ENCODE measurements at regions not wholly inside any gene's neighbourhood (a gene's known extent, or its start where the extent isn't known, plus 50 kb on each side); places are given as distances from the start of the nearest gene placed in this dataset.
A peak's percentile ranks its signal among the peaks of the same experiment; 100 is the strongest.
"Not testable (repeated sequence)": the region's sequence is repeated elsewhere in the genome, so short reads cannot be mapped to it uniquely, and the experiment has no call there.

DNA sequence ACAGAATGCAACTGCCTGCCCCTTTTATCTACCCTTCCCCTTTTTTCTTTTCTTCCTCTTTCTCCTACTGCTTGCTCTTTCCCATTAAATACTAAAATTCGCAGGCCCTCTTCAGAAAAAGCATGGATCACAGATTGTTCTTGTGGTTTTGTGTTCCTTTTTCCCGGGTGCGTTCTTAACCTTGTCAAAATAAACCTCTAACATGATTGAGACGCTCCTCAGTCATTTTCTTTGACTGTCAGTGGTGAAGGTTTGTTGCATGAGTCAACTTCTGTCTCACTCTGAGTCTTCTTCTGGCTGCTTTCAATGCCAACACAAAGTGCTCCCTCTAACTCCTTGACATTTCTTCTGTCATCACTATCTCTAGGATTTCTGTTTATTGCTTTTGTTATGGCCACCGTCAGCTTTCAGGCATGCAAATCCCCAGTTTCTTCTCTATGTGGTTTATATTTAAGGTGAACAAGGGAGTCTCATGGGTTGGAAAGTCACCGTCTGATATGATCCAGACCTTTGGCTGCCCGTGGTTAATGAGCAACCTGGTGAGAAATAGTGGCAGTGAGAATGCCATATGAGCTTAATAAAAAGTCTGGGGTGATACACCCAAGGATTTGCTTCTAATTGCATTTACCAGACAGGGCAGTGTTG is 338.4 kb downstream of the CNTNAP3B start:
- Histone ChIP-seq H3K27ac (ENCODE audit: low read length, poor library complexity, severe bottlenecking) (peak overlapping the region; percentile 38), H3K4me2 (ENCODE audit: low read length, poor library complexity, severe bottlenecking) (peak overlapping the region; percentile 16)
- 36% methylated on average over 1 of the region's 7 CpGs for WGBS
- not testable (repeated sequence) for H3K79me1 ChIP-seq (replicated peaks; ENCODE audit: low read length, poor library complexity, severe bottlenecking); H4K8ac ChIP-seq (ENCODE audit: low read length); H2AFZ ChIP-seq (ENCODE audit: low read depth, low read length); H4K91ac ChIP-seq (ENCODE audit: low read length); H3K9ac ChIP-seq (ENCODE audit: low read length); H3K4ac ChIP-seq (ENCODE audit: low read depth in 1 of 2, low read length in 2 of 2); H3K14ac ChIP-seq (ENCODE audit: low read length in 2 of 2); H3K36me3 ChIP-seq (ENCODE audit: control insufficient read depth in 1 of 2, insufficient read depth in 2 of 2, low read depth in 1 of 2, low read length in 2 of 2); H3K23ac ChIP-seq (ENCODE audit: low read length in 2 of 2); H3K27me3 ChIP-seq (ENCODE audit: control insufficient read depth in 1 of 2, insufficient read depth in 1 of 2, low read length in 2 of 2); H3K18ac ChIP-seq (ENCODE audit: low read depth in 1 of 2, low read length in 2 of 2); H2BK15ac ChIP-seq (ENCODE audit: low read depth, poor library complexity, severe bottlenecking); H2BK5ac ChIP-seq (ENCODE audit: low read depth, low read length, poor library complexity, severe bottlenecking); H3K9me3 ChIP-seq (ENCODE audit: control insufficient read depth, low read length); H3K4me1 ChIP-seq (ENCODE audit: control insufficient read depth, insufficient read depth, low read depth, low read length); H3K4me3 ChIP-seq (ENCODE audit: insufficient read depth in 1 of 2, low read depth in 1 of 2, low read length in 2 of 2); H2BK120ac ChIP-seq (ENCODE audit: low read depth, low read length); H2BK12ac ChIP-seq (ENCODE audit: low read length in 2 of 2); H2AK5ac ChIP-seq (ENCODE audit: low read length, severe bottlenecking)
- peak; percentile 5 for DNase-seq

DNA sequence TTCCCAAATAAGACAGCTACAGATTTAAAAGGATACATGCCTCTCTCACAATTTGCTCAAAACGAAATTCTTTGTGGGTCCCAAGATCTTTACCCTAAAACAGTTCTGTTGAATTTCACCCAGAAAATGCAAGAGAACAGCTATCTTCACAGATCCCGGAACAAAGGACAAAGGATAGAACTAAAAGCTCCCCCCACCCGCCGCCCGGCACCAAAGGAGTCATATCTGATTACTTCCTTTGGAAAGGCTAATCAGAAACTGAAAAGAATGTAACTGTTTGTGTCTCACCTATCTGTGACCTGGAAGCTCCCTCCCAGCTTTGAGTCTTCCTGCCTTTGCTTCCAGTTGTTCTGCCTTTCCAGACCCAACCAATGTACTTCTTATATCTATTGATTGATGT is 339.2 kb downstream of the CNTNAP3B start:
- H3K27me3 ChIP-seq (ENCODE audit: control insufficient read depth in 1 of 2, insufficient read depth in 1 of 2, low read length in 2 of 2); H3K9me3 ChIP-seq (ENCODE audit: control insufficient read depth, low read length); H3K4me3 ChIP-seq (ENCODE audit: insufficient read depth in 1 of 2, low read depth in 1 of 2, low read length in 2 of 2); H3K14ac ChIP-seq (ENCODE audit: low read length in 2 of 2); H3K4me2 ChIP-seq (ENCODE audit: low read length, poor library complexity, severe bottlenecking); H3K79me1 ChIP-seq (replicated peaks; ENCODE audit: low read length, poor library complexity, severe bottlenecking); H2BK120ac ChIP-seq (ENCODE audit: low read depth, low read length); H2BK5ac ChIP-seq (ENCODE audit: low read depth, low read length, poor library complexity, severe bottlenecking); H3K18ac ChIP-seq (ENCODE audit: low read depth in 1 of 2, low read length in 2 of 2); H3K27ac ChIP-seq (ENCODE audit: low read length, poor library complexity, severe bottlenecking); H4K8ac ChIP-seq (ENCODE audit: low read length); H2AFZ ChIP-seq (ENCODE audit: low read depth, low read length); H2BK15ac ChIP-seq (ENCODE audit: low read depth, poor library complexity, severe bottlenecking); H3K36me3 ChIP-seq (ENCODE audit: control insufficient read depth in 1 of 2, insufficient read depth in 2 of 2, low read depth in 1 of 2, low read length in 2 of 2); H2AK5ac ChIP-seq (ENCODE audit: low read length, severe bottlenecking); H3K4me1 ChIP-seq (ENCODE audit: control insufficient read depth, insufficient read depth, low read depth, low read length); H4K91ac ChIP-seq (ENCODE audit: low read length); H2BK12ac ChIP-seq (ENCODE audit: low read length in 2 of 2); DNase-seq; H3K4ac ChIP-seq (ENCODE audit: low read depth in 1 of 2, low read length in 2 of 2); H3K23ac ChIP-seq (ENCODE audit: low read length in 2 of 2); H3K9ac ChIP-seq (ENCODE audit: low read length): not testable (repeated sequence)
- 22% methylated on average over 1 of the region's 5 CpGs for WGBS

DNA sequence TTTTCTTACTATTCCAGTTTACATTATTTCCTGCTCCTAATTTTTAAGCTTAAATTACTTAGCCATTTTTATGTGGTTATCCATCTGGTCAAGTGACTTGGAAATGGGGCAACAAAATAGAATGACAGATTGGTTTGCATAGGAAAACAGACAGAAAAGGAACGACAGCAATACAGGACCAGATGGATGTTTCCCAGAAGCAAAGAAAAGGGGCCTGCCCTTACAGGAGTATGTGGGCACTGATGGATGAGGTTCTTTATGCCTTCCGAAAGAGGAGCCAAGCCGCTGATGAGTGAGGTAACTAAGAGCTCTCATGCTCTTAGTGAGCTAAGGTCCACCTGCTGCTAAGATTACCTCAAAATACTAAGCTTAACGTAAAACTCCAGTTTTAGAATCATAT is 339.8 kb downstream of the CNTNAP3B start:
- H2AFZ ChIP-seq (ENCODE audit: low read depth, low read length); H2BK120ac ChIP-seq (ENCODE audit: low read depth, low read length); H3K27me3 ChIP-seq (ENCODE audit: control insufficient read depth in 1 of 2, insufficient read depth in 1 of 2, low read length in 2 of 2); H3K4me1 ChIP-seq (ENCODE audit: control insufficient read depth, insufficient read depth, low read depth, low read length); H3K4me3 ChIP-seq (ENCODE audit: insufficient read depth in 1 of 2, low read depth in 1 of 2, low read length in 2 of 2); H3K9me3 ChIP-seq (ENCODE audit: control insufficient read depth, low read length); H2BK15ac ChIP-seq (ENCODE audit: low read depth, poor library complexity, severe bottlenecking); H3K14ac ChIP-seq (ENCODE audit: low read length in 2 of 2); H3K79me1 ChIP-seq (replicated peaks; ENCODE audit: low read length, poor library complexity, severe bottlenecking); H2BK5ac ChIP-seq (ENCODE audit: low read depth, low read length, poor library complexity, severe bottlenecking); H3K27ac ChIP-seq (ENCODE audit: low read length, poor library complexity, severe bottlenecking); H4K91ac ChIP-seq (ENCODE audit: low read length); H4K8ac ChIP-seq (ENCODE audit: low read length); H3K18ac ChIP-seq (ENCODE audit: low read depth in 1 of 2, low read length in 2 of 2); DNase-seq; H3K9ac ChIP-seq (ENCODE audit: low read length); H3K4me2 ChIP-seq (ENCODE audit: low read length, poor library complexity, severe bottlenecking); H3K23ac ChIP-seq (ENCODE audit: low read length in 2 of 2); H3K4ac ChIP-seq (ENCODE audit: low read depth in 1 of 2, low read length in 2 of 2); H3K36me3 ChIP-seq (ENCODE audit: control insufficient read depth in 1 of 2, insufficient read depth in 2 of 2, low read depth in 1 of 2, low read length in 2 of 2); H2AK5ac ChIP-seq (ENCODE audit: low read length, severe bottlenecking); H2BK12ac ChIP-seq (ENCODE audit: low read length in 2 of 2): not testable (repeated sequence)
- 89% methylated on average over 1 of the region's 4 CpGs for WGBS

DNA sequence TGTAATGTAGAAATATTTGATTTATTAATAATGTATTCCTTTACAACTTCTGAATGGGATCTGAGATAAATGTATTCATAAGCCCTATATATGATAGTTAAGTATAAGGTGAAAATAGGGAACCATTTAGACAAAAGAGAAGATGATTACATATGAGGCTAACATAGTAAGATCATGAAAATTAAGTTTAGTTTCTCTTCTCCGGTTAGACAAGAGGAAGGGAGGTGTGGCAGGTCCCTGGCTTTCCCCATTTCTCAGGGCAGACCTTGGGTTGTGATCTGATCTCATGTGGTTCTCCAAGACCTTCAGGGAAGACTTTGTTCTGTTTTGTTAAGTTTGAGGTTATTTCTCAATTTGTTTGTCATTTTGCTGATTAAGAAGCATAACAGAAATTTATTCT is 341.3 kb downstream of the CNTNAP3B start:
- not testable (repeated sequence) for H3K23ac ChIP-seq (ENCODE audit: low read length in 2 of 2); H4K8ac ChIP-seq (ENCODE audit: low read length); H3K9ac ChIP-seq (ENCODE audit: low read length); H3K79me1 ChIP-seq (replicated peaks; ENCODE audit: low read length, poor library complexity, severe bottlenecking); H3K4me3 ChIP-seq (ENCODE audit: insufficient read depth in 1 of 2, low read depth in 1 of 2, low read length in 2 of 2); H3K27me3 ChIP-seq (ENCODE audit: control insufficient read depth in 1 of 2, insufficient read depth in 1 of 2, low read length in 2 of 2); H2BK120ac ChIP-seq (ENCODE audit: low read depth, low read length); H2AFZ ChIP-seq (ENCODE audit: low read depth, low read length); H3K4me2 ChIP-seq (ENCODE audit: low read length, poor library complexity, severe bottlenecking); H3K27ac ChIP-seq (ENCODE audit: low read length, poor library complexity, severe bottlenecking); H3K14ac ChIP-seq (ENCODE audit: low read length in 2 of 2); H4K91ac ChIP-seq (ENCODE audit: low read length); H3K4me1 ChIP-seq (ENCODE audit: control insufficient read depth, insufficient read depth, low read depth, low read length); DNase-seq; H3K4ac ChIP-seq (ENCODE audit: low read depth in 1 of 2, low read length in 2 of 2); H3K18ac ChIP-seq (ENCODE audit: low read depth in 1 of 2, low read length in 2 of 2); H2BK15ac ChIP-seq (ENCODE audit: low read depth, poor library complexity, severe bottlenecking); H2BK12ac ChIP-seq (ENCODE audit: low read length in 2 of 2); H3K36me3 ChIP-seq (ENCODE audit: control insufficient read depth in 1 of 2, insufficient read depth in 2 of 2, low read depth in 1 of 2, low read length in 2 of 2); H3K9me3 ChIP-seq (ENCODE audit: control insufficient read depth, low read length); H2AK5ac ChIP-seq (ENCODE audit: low read length, severe bottlenecking); H2BK5ac ChIP-seq (ENCODE audit: low read depth, low read length, poor library complexity, severe bottlenecking)
- no CpG with 5 or more reads among the region's 1 CpG for WGBS

Data from mesenchymal stem cell (in vitro differentiated cells and primary cell).